Renal cortex interstitium (tissue), 11 donors: ENCODE measurements at regions not wholly inside any gene's neighbourhood (a gene's known extent, or its start where the extent isn't known, plus 50 kb on each side); places are given as distances from the start of the nearest gene placed in this dataset.

ENCODE experiments used
- DNase-seq, 11 donors: peaks; one replicate each; pipeline ENCODE4 v3.0.0-alpha.2; 2013; ENCODE audit warnings: low read depth in 9 of 11, low spot score in 4 of 11; ENCODE audit errors: extremely low read depth in 1 of 11

DNA sequence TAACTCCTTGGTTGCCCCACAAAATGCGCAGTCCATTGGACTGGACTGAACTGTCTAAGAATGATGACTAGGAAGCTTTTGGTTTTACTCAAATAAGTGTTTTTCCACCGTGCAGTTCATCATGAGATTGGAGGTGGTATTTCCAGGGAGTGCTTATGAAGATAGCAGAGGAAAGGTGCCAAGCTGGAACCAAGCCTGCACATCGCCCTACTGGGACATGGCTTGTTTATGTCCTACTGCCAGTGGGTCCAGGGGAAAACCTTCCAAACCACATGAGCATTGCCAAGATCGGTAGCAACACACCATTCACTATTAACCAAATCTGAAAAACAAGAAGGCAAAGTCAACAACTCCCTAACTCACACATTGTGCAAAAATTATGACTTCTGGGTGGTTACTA lies 54.7 kb upstream of the DSCAM start:
- no peak for DNase-seq

- no peak for DNase-seq
These were observed 55.3 kb upstream of the DSCAM start for GRCh38 chr21:40902299-40902698.

DNA sequence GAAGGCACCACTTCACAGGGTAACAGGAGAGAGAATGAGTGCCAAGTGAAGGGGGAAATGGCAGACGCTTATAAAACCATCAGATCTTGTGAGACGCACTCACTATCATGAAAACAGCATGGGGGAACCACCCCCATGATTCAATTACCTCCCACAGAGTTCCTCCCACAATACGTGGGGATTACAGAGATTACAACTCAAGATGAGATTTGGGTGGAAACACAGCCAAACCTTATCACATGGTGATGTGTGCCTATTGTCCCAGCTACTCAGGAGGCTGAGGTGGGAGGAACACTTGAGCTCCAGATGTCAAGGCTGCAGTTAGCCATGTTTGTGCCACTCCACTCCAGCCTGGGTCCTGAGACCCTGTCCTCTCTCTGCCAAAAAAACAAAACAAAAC lies 56.0 kb upstream of the DSCAM start:
- no peak for DNase-seq

- DNase-seq: no peak
These were observed 58.3 kb upstream of the DSCAM start for GRCh38 chr21:40905251-40905650.

DNA sequence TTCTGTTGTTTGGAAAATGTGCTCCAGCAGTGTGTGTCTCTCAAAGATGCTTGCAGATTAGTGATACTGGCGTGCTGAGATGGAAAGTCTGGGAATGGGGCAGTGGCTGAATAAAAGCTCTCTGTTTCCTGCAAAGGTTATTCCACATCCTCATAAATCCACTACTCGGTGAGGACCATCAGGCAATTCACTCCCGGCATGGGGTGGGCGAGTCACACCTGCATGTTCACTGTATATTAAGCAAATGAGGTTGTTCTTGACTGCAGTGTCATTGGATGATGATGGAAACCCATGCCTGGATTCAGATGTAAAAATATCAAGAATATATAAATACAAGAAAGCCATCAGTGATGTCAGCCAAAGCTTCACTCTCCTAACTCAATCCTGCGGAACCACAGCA lies 65.4 kb upstream of the DSCAM start:
- no peak for DNase-seq

GRCh38 chr21:40915114-40915513 lies 68.2 kb upstream of the DSCAM start:
- no peak for DNase-seq

- DNase-seq: no peak
These were observed 76.4 kb upstream of the DSCAM start for GRCh38 chr21:40923407-40923806.

DNA sequence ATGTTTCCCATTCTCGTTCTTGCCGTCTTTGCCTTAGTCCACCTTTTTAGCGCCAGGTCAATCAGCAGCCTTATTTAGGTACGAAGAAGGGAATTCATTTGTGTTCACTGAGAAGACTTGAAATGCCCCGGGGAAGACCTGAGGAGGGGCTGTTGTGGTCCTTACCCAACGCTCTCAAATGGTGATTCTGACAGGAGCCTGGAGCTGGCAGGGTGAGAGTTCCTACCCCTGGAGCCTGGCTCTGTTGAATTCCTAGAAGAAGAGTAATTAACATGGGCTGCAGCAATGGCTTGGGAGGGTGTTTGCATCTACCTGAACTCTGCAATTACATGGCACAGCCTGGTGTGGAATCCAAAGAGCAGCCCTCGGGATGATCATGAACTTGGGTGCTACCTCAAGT lies 76.9 kb upstream of the DSCAM start:
- DNase-seq: no peak

DNA sequence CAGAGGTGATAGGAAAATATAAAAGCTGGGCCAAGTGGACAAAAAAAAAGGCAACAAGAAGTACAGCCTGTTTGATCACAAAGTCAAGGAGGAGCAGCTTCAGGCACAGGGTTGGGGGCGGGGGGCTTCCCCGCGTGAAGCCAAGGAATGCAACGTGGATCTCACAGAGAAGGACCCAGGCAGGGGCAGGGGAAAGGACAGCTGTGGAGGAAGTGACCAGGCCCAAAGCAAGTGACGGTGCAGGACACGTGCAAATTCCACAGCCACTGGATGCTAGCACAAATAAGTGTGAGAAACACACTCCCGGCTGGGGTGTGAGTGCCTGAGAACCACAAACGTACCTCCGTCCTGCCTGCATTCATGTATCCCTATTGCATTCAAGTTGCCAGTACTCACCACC lies 77.7 kb upstream of the DSCAM start:
- no peak for DNase-seq

DNA sequence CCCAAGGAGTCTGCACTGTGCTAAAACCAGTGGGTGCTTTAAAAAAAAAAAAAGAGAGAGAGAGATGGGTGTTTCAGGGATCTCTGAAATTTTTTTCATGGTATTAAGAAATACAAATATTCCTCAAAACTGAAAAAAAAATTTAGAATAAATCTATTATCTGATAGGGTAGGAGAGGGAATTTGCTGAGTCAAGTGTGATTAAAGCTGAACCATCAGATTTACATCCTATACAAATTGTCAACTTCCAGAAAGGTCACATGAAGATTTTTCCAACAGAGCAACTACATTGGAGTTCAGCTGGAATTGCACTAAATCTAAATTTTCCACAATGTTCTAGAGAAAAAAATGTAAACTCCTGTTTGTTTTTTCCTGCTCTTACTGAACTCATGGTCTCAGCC lies 79.3 kb upstream of the DSCAM start:
- no peak for DNase-seq

GRCh38 chr21:40929833-40930232 lies 82.9 kb upstream of the DSCAM start:
- DNase-seq: no peak

DNA sequence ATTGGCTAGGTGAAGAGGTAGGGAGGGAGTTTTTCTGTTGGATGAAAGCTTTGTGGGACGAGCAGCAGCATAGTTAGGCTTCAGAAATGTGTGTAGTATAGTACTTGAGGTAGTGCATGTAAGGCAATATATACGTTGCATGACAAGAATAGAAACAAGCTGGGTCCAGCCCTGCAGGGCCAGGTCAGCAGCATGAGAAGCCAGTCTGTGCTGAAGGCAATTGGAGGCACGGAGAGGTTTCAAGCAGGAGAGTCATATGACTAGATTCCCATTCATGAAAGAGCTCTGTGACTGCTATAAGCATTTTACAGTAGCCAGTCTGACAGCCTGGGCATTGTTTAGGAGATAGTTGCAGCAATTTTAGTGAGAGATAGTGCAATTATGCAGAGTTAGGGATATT lies 84.2 kb upstream of the DSCAM start:
- no peak for DNase-seq

- no peak for DNase-seq
These were observed 89.2 kb upstream of the DSCAM start for GRCh38 chr21:40936178-40936577.

- no peak for DNase-seq
These were observed 89.9 kb upstream of the DSCAM start for GRCh38 chr21:40936771-40937261.

GRCh38 chr21:40938078-40938477 lies 91.1 kb upstream of the DSCAM start:
- DNase-seq: no peak

DNA sequence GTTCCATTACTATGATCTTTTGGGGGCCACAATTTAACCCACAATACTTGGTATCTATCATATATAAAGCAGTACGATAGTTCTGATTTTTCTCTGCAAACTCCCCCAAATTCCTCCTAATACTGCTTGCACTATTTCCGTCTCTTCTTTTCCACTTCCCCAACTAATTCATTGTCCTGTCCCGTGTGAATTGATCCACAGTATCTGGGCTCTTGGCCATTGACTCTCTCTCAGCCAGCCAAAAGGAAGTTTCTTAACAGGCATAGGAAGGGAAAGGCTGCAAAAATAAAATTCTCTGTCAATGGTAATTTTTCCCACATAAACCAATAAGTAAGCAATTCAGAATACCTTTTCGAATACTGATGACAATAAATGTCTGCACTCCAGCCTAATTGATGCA lies 91.7 kb upstream of the DSCAM start:
- DNase-seq: no peak

DNA sequence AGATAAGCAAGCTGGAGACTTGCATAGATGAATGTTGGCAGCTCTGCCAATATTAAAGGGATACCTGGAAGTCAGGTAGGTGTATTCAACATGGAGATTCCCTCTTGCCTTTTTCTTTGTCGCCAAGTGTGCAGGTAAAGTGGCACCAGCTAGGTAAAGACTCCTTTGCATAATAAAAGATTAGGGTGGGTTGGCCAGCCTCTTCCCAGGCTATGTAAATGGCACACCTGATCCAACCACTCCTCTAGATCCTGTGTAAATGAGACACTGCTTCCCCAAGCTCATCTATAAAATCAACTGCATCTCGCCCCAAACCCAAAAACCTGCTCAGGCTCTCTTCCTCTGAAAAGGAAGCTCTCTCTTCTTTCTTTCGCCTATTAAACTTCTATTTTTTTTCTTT lies 100.8 kb upstream of the DSCAM start:
- DNase-seq: no peak

- DNase-seq: no peak
These were observed 104.0 kb upstream of the DSCAM start for GRCh38 chr21:40950970-40951369.

GRCh38 chr21:40952551-40953323 lies 105.8 kb upstream of the DSCAM start:
- no peak for DNase-seq

- no peak for DNase-seq
These were observed 117.7 kb upstream of the DSCAM start for GRCh38 chr21:40964691-40965090.

DNA sequence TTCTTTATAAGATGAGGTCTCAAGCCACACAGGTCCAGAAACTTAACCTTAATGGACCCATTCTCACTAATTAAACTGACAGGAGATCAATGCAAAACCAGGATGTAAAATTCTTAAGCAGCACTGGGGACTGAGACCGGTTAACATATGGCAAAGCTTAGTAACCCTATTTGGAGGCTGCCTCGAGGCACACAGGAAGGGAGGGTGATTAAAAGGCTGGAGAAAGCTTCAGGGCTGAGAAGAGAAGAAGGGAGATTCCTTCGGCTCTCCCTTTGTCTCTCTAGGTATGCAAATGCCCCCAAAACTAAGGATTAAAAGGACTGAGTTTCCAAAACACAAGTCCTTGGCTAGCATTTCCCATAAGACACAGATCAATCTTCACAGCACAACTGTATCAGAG lies 120.8 kb upstream of the DSCAM start:
- DNase-seq: no peak
